HG03135 (cell line): ENCODE measurements at regions not wholly inside any gene's neighbourhood (a gene's known extent, or its start where the extent isn't known, plus 50 kb on each side); places are given as distances from the start of the nearest gene placed in this dataset.

Experiments
- ATAC-seq: cut with Tn5 transposase; IDR thresholded peaks from one replicate; pipeline ENCODE4 v1.9.1; 2021; ENCODE audit warnings: mild to moderate bottlenecking, moderate library complexity; ENCODE audit not compliant: unreplicated experiment

- no peak for ATAC-seq
These were observed 232.7 kb upstream of the CDH4 start for GRCh38 chr20:61019322-61019721.

GRCh38 chr20:61023612-61024011 lies 228.4 kb upstream of the CDH4 start:
- ATAC-seq, result no peak

- no peak for ATAC-seq
These were observed 227.7 kb upstream of the CDH4 start for GRCh38 chr20:61024390-61024789.

GRCh38 chr20:61025536-61025935 lies 226.5 kb upstream of the CDH4 start:
- no peak for ATAC-seq

GRCh38 chr20:61026173-61026572 lies 225.9 kb upstream of the CDH4 start:
- no peak for ATAC-seq

DNA sequence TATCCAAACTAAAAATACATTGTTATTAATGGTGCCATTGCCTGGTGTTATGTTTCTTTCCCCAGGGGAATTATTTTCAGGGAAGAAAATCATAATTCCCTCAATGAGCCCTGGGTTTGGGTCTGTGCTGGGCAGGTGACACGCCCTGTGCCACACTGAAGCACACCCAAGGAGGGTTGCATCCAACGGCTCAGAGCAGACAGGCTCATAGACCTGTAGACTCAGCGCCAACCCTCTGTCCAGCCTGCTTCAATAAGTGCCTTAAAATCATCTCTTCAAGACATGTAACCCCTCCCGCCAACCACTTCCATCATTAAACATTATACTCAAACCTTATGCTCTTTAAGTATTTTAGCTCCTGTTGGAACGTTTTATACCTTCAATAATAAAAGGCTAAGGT lies 225.3 kb upstream of the CDH4 start:
- no peak for ATAC-seq

- no peak for ATAC-seq
These were observed 224.8 kb upstream of the CDH4 start for GRCh38 chr20:61027218-61027617.

DNA sequence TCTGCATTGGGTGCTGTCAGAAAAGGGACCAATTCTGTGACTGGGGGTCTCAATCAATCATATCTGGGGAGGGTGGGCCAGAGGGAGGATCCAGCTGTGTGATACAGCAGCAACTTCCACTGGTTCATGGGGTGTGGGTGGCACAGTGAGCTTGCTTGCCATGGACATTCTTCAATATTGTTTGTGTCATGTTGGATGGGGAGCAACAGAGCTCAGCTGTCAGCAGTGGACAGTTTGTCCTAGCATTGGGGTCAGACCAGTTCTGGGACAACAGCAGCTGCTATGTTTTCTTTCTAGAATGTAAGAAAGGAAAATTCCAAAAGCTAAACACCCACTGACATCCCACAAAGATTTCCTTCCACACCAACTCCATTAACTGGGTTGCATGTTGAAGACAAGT lies 221.9 kb upstream of the CDH4 start:
- no peak for ATAC-seq

GRCh38 chr20:61031101-61031830 lies 220.8 kb upstream of the CDH4 start:
- no peak for ATAC-seq

GRCh38 chr20:61037498-61037897 lies 214.6 kb upstream of the CDH4 start:
- no peak for ATAC-seq

GRCh38 chr20:61041481-61041880 lies 210.6 kb upstream of the CDH4 start:
- no peak for ATAC-seq

DNA sequence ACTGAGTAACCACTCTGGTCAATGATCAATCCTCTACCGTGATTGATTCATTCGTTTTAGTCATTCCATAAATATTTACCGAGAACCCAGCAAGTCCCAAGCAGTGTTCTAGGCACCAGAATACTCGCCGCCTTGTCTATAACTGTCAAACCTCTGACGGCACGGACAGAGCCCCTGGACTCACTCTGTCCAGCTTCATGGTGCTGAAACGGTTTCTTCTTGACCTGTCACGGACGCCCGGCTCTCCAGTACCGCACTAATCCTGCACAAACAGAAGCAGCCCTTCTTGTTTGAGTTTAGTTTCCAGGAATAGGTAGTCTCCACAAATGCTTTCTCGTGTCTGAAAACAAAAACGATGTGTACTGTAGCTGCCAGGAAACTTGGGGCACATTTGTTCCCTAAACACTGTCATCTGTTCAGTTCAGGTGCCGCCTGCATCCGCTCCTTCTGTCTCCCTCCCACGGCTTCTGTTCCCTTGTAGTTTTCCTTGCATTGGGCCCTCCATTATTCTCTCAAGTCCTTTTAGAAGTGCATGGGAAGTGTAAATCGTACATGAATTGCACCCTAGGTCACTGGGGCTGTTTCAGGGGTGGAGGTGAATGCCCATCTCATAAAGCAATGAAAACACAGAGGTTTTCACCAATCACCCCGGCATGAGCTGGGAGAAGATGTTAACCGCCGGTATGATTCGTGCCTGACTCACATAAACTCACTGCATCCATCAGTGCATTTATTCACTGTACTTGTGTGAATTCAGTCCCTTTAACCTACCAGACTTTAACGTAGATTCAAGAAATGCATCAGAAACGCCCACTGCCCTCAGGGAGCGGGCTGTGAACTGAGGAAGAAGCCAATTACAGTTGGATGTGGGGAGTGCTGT lies 209.3 kb upstream of the CDH4 start:
- ATAC-seq, result no peak

DNA sequence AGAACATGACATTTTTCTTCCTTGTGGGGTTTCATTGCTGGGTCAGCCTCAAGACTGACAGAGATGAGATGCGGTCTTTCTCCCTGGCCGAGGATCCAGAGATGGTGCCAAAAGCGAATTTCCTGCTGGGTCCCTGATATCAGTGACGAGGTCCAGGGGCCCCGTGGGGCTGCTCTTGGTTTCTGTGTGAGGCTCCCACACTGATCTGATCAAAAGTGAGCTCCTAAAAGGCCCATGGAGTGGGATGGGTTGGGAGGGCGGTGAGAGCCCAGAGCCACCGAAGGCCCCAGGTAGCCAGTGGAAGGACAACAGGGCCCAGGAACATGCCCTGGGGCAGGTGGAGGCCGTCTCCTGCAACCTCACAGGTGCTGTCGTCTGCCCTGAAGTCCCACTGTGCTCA lies 208.4 kb upstream of the CDH4 start:
- ATAC-seq, result no peak

GRCh38 chr20:61044499-61044898 lies 207.6 kb upstream of the CDH4 start:
- ATAC-seq, result no peak

- ATAC-seq, result no peak
These were observed 207.0 kb upstream of the CDH4 start for GRCh38 chr20:61045091-61045490.

- ATAC-seq, result no peak
These were observed 206.0 kb upstream of the CDH4 start for GRCh38 chr20:61045876-61046585.

DNA sequence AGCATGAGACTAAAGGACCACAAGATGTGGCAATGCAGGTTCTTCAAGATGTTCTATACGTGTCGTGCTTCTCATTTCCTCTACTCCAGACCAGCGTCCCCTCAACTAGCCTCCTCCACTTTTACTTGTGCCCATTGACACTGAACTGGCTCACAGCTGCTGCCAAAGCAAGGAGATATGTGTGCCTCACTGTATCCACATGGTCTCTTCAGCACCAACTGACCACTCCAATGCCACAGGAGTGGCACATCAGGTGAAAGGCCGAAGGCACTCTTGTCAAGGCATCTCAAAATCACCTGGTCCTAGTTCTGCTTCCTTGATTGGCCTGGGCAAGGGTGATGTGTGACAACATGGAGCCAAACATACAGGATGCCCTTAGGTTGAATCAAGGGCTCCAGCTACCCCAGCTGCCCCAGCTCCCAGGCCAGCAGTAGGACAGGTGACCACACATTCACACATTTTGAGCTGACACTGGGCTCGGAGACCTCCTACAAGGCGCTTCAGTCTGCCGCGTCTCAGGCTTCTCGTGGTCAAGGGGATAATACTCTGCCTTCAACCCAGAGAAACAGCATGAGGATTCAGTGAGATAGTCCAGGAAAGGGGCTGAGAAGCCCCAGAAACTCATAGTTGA lies 205.2 kb upstream of the CDH4 start:
- no peak for ATAC-seq

- no peak for ATAC-seq
These were observed 204.5 kb upstream of the CDH4 start for GRCh38 chr20:61047515-61047914.

DNA sequence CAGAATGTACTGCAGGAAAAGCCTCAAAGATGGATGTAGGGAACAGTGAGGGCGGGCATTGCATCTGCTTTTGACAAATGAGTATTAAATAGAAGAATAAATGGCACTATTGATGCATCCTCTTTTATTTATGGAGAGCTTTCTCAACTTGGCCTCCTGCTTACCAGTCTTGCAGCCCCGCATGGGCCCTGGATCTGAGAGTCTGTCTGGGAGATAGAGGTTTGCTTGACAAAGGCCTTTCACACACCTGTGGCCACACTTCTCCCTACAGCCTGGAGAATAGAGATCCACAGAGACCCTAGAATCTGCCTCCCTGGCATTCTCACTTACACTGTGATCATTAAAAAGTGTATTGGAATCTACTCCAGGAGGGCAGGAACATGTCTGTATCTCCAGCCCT lies 203.8 kb upstream of the CDH4 start:
- no peak for ATAC-seq

GRCh38 chr20:61049684-61050083 lies 202.4 kb upstream of the CDH4 start:
- no peak for ATAC-seq

GRCh38 chr20:61050336-61050890 lies 201.6 kb upstream of the CDH4 start:
- ATAC-seq, result no peak
